GM18511 (cell line): ENCODE measurements at regions not wholly inside any gene's neighbourhood (a gene's known extent, or its start where the extent isn't known, plus 50 kb on each side); places are given as distances from the start of the nearest gene placed in this dataset.

ENCODE experiments used
- ATAC-seq: cut with Tn5 transposase; IDR thresholded peaks from one replicate; pipeline ENCODE4 v1.9.1; 2021; ENCODE audit warnings: mild to moderate bottlenecking, moderate library complexity; ENCODE audit not compliant: unreplicated experiment

GRCh38 chr4:106687026-106687425 lies 318.4 kb upstream of the GIMD1 start:
- ATAC-seq: no peak

- no peak for ATAC-seq
Observed at GRCh38 chr4:106681381-106681921, 312.9 kb upstream of the GIMD1 start.

- no peak for ATAC-seq
Observed at GRCh38 chr4:106679063-106679462, 310.5 kb upstream of the GIMD1 start.

DNA sequence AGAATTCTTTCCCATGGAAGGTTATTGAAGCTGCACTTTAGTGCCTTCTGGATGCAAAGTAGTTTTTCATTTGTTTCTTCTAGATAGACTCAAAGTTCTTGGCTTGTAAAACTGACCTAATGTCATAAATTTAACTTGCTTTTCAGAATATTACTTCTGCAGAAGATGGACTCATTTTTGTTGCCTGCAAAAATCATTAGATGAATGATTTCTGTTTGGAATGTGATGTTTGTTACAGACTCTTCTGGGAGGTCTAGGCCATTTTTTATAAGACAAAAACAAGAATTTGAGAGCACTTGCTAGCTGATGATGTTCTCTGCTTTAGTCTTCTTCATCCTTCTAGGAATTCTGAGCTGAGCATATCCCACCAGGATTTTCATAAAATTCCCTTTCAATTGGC lies 308.6 kb upstream of the GIMD1 start:
- ATAC-seq: no peak

DNA sequence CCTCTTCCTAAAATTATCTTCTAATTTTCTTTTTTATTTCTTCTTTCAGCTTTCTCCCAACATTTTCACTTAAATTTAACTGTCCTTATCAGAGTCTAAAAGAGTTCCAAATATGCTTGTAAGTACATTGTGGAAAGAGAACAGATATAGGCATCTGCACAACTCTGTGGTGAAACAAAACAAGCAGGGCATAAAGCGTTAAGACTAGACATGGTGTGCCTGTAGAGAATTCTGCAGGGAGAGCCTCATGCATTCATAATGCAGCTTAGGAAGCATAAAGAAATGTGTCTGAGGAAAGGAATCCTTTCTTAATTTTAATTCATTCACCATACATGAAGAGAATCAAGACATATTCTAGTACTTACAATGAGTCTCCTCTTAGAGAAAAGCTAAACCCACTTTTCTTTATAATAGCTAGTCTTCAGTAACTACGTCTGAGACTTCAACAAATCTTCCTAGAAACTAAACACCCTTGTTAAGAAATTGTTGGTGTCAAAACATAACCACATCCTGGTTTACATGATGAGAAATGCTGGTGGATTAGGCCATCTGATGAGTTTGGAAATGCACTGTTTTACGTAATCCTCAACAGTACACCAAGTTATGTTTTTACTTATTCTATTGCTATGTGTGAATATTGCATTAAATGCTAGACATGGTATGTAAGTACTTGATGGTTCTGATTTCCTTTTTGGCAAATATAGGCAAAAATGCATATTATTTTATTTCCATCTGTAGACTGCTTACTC lies 307.8 kb upstream of the GIMD1 start:
- no peak for ATAC-seq

DNA sequence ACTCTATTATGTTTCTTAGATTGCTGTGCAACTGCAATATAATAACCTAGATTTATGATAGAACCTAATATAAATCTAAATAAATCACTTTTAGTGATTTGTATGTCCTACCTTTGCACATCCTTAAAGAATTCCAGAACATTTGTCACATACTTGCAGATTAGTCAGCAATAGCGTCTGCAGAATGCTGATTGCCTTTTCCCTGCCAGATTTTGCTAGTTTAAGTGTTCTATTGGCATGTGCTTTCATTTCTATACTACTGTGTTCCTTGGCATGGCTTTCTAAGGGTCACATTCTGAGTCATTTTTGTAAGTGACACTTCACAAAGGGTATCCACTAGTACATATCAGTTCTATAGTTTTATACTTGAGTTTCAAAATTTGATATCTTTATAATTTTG lies 303.1 kb upstream of the GIMD1 start:
- no peak for ATAC-seq

DNA sequence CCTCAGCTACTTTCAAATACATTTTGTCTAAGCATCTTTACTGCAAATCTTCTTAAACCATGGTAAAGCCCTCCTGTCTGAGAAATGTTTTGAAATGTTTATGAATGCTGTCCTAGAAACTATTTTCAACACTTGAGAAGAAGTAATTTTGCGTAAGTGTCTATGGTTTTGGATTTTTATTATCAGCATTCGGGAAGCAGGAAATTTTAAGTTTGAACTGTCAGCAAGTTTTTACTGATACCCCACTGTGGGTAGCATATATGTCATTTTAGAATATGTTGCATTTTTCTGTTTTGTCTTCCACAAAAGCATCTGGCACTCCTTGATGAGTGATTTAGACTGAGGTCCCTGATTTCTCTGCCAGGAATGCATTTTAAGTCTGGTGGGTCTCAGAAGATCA lies 302.4 kb upstream of the GIMD1 start:
- ATAC-seq: no peak

DNA sequence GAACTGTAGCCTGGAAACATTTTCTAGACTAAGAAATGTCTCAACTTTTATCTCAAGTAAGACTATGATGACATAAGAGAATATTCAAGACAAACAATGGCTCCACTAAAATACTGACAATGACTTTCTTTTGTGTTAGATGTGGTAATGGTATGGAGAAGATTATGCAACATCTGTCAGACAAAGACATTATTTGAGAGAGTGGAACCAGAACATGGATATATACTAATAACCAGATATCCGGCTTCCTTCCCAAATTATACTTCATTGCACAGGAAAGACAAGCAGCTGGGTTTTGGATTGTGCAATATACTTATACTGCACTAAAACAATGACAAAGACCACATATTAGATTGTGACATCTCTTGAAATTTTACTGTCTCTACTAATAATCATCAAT lies 290.8 kb upstream of the GIMD1 start:
- no peak for ATAC-seq

GRCh38 chr4:106652095-106652494 lies 283.5 kb upstream of the GIMD1 start:
- no peak for ATAC-seq

DNA sequence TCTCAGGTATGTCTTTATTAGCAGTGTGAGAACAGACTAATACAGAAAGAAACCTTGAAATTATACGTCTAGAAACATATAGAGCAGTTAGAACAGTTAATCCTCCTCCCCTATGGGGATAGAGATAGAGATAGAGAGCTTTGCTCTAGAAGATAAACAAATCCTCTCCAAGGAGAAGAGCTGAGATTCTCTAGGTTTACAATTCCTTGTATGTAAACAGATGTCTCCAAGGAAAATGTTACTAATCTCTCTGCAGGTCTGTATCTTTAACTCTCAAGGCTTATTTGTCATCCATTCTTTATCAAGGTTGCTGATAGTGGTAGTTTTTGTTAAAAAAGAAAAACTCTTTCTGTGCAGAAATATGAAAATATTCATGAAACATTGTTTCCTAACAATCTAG lies 282.1 kb upstream of the GIMD1 start:
- no peak for ATAC-seq

GRCh38 chr4:106647451-106647850 lies 278.9 kb upstream of the GIMD1 start:
- ATAC-seq: no peak

DNA sequence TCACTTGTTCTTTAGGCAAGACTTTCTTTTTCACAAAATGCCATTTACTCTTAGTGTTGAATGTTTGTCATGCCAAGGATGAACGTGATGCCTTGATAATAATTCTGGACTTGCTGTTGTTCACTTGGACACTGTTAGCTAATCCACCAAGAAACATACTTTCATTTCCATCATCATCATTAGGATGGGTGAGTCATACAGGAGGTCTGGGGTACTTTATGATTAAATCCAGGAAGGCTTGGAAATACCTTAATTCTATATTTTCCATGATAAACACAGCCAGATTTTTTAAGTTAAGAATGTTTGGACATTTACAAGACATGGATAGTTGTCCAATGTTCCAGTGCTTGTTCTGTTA lies 260.7 kb upstream of the GIMD1 start:
- ATAC-seq: no peak

- ATAC-seq: no peak
Observed at GRCh38 chr4:106628586-106629267, 260.1 kb upstream of the GIMD1 start.

DNA sequence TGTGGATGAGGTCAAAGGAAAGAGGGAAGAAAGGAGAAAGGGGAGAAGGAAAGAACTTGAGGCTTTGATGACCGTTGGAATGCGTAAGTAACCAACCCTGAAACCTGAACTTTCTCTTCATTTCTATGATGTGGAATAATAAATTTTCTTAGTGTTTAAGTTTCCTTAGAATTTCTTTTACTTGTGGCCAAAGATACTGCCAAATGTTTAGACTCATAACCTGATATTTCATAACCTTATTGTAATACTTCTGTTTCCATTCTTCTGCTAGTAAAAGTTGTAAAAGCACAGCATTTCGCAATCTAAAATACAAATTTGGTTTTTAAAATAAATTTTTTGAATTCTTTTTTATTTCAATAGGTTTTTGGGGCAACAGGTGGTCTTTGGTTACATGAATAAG lies 258.5 kb upstream of the GIMD1 start:
- ATAC-seq: no peak

GRCh38 chr4:106624671-106625070 lies 256.1 kb upstream of the GIMD1 start:
- ATAC-seq: no peak

DNA sequence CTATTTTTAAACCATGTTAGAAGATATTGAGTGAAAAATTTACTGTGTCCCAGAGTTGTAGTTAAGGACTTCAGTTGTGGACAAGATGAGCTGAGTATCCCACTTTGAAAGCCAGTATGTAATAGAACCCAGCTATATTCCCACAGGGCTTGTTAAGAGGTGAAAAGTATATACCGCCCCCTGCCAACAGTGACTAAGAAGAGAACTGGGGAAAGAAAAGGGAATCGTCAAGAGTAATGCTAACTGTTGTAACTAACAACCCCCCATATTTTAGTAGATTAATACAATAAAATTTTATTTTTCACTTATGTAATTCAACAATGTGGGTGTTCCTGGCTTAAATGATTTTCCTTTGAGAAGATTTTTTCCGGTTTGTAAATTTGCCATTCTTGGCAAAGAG lies 250.4 kb upstream of the GIMD1 start:
- no peak for ATAC-seq

GRCh38 chr4:106615961-106616360 lies 247.4 kb upstream of the GIMD1 start:
- ATAC-seq: no peak

GRCh38 chr4:106615410-106615945 lies 246.9 kb upstream of the GIMD1 start:
- no peak for ATAC-seq

DNA sequence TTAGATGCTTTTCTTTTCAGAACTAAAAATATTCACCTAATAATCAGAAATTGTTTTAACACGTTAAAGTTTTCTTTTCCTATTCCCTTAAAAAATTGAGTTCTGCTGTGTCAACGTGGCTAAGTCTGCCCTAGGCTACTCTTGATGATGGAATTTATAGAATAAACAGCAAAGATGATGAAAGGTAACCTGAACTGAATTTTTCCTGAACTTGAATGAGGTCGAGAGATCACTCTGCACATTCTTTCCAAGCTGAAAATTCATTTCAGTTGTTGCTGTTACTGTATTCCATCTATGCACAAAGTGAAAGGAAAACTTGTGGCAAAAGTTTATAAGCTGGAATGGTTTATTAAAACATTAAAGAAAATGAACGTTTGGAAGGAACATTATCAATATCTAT lies 245.9 kb upstream of the GIMD1 start:
- ATAC-seq: no peak

GRCh38 chr4:106609917-106610316 lies 241.3 kb upstream of the GIMD1 start:
- ATAC-seq: no peak

- no peak for ATAC-seq
Observed at GRCh38 chr4:106607558-106607957, 239.0 kb upstream of the GIMD1 start.

DNA sequence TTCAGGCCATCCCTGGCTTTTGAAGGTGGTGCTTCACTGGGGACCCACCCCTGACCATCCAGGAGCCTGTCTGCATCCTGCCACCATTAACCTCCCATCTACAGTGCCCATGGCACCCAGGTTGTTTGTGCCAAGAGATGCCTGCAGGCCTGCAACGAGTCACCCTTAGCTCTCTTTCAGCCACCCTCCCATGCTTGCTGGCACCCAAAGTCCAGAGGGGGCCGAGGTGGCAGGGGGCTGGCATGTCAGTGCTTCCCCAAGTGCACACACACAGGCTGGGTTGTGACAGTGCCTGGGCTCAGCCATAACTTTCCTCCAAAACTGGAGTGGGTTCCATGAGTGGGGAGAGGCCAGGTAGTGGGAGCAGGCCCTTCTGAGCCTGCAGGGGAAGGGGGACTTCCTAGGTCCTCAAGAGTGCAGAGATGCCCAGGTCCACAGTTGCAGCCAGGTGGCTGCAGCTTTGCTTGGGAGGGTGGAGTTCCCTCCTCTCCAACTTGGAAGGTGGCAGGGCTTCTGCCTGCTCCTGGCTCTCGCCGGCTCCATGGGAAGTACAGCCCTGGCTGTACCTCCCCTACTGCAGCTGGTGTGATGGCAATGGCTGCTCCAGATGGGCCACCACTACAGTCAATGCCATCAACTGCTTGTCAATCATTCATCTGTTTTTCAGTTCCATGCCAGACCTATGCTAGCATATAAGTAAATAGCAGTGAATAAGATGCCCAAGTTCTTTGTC lies 235.9 kb upstream of the GIMD1 start:
- ATAC-seq: no peak
